OCI-M2 (cell line): ENCODE measurements at regions not wholly inside any gene's neighbourhood (a gene's known extent, or its start where the extent isn't known, plus 50 kb on each side); places are given as distances from the start of the nearest gene placed in this dataset.

Experiments
- DNase-seq: peaks from one replicate; lab custom pipeline; 2025; ENCODE audit not compliant: unreplicated experiment; lab: John Stamatoyannopoulos, UW

DNA sequence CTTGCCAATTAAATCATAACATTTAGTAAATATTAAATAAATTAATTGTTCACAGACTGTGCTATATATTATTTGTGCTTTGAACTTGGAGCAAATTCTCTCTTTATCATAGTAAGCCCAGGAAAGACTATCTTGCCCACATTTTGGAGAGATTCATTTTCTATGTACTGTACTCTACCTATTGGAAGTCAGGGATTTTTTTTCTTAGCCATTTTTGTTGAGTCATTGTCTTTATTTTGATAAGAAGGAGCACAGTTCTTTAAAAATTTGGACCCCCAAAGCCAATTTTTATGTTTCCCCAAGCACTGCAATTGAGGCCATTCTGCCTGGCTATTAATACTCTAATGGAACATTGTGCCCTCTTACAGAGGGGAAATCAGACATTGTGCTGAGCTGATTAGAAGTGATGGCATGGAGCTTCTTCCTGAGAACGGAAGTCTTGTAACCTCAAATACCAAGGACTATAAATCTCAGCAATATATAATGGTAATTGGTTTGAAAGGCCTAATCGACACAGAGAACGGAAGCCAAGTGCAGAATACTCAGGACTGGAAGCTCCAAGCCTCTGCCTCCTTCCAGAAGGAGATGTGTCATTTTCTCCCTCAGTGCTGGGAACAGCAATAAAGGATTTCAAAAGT, 188.8 kb upstream of the PAPPA start:
- no peak for DNase-seq

DNA sequence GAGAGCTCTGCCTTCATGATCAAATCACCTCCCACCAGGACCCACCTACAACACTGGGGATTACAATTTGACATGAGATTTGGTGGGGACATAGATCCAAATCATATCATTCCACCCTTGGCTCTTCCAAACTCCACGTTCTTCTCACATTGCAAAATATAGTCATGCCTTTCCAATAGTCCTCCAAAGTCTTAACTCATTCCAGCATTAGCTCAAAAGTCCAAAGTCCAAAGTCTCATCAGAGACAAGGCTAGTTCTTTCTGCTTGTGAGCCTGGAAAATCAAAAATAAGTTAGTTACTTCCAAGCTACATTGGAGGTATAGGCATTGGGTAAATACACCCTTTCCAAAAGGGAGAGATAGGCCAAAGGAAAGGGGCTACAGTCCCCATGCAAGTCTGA, 186.9 kb upstream of the PAPPA start:
- DNase-seq, result no peak

DNA sequence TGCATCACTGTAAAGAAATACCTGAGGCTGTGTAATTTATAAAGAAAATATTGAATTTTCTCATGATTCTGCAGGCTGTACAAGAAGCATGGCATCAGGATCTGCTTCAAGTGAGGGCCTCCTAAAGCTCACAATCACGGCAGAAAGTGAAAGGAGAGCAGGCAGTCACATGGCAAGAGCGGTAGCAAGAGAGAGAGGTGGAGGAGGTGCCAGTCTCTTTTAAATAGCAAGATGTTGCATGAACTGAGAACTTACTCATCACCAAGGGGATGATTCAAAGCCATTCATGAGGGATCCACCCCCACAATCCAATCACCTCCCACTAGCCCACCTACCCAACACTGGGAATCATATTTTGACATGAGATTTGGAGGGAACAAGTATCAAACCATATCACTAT, 184.5 kb upstream of the PAPPA start:
- no peak for DNase-seq

- DNase-seq, result no peak
Measured at GRCh38 chr9:115972362-115972761, 181.2 kb upstream of the PAPPA start.

- no peak for DNase-seq
Measured at GRCh38 chr9:115972843-115973595, 180.6 kb upstream of the PAPPA start.

GRCh38 chr9:115976781-115977180, 176.8 kb upstream of the PAPPA start:
- no peak for DNase-seq

GRCh38 chr9:115978091-115978490, 175.5 kb upstream of the PAPPA start:
- no peak for DNase-seq

- no peak for DNase-seq
Measured at GRCh38 chr9:115978659-115979096, 174.9 kb upstream of the PAPPA start.

GRCh38 chr9:115980054-115980453, 173.5 kb upstream of the PAPPA start:
- DNase-seq, result no peak

GRCh38 chr9:115980502-115980901, 173.1 kb upstream of the PAPPA start:
- no peak for DNase-seq

GRCh38 chr9:115980976-115981375, 172.6 kb upstream of the PAPPA start:
- DNase-seq, result no peak

GRCh38 chr9:115983366-115983765, 170.2 kb upstream of the PAPPA start:
- DNase-seq, result no peak

- DNase-seq, result no peak
Measured at GRCh38 chr9:115985657-115986056, 167.9 kb upstream of the PAPPA start.

DNA sequence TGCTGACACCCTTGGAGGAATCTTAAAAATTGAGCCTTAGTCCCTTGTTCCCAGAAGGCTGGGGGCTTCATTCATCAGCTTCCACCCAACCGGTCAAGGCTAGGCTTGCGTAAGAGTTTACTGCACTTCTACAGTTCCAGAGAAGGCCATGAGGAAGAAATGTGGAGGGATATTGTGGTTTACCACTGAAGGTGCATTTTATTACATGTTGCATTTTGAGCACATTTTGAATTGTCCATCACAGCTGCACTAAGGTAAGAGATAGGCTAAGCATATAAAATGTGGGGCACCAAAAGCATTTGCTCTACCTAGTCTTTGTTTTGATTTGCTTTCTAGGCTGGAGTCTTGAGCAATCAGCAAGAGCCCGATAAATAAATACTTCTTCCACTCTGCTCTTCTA, 167.1 kb upstream of the PAPPA start:
- DNase-seq, result no peak

DNA sequence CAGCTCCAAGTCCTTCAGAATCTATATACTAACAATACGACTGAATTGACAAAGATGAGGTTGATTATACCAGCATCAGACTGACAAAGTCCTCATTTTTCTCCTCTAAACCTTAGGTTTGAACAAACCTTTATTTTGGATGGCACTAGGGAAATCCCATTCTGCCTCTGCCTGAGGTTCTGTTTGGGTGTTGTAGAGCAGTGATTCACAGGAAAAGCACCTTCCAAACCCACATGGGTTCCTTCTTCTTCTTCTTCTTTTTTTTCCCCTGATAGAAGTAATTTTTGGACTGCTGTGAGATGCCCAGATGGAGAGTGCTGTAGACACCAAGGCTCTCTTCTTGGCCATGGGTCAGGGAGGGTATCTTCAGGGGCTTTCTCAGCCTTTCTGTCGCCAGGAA, 164.9 kb upstream of the PAPPA start:
- no peak for DNase-seq

DNA sequence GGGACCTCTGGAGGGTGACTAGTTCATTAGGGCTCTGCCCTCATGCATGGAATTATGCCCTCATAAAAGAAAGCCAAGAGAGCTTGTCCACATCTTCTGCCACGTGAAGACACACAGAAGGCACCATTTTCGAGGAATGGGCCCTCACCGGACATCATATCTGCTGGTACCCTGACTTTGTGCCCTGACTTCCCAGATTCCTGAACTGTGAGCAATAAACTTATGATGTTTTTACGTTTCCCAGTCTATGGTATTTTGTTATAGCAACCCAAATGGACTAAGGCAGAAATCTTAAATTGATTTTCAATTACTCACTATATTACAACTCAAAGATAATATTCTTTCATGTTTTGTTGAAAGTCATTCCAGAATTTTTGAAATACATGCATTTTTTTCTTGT, 163.8 kb upstream of the PAPPA start:
- no peak for DNase-seq

GRCh38 chr9:115992834-115993233, 160.8 kb upstream of the PAPPA start:
- no peak for DNase-seq

DNA sequence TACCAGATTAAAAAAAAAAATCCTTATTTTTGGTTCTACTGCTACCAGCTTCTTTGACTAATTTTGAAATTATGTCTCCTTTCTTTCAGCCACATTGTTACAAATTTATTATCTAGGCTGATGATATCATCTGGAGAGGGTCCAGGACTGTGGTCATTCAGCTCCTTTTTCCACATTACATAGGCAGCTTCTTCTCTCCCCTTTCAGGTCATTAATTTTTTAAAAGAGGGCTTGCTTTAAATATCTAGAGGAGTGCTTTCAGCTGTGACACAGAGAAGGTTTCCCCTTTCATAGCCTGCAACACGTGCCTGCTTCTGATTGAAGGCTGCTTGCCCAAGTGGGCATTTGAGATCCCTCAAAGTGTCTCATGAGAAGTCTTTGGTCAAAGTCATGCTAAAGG, 155.7 kb upstream of the PAPPA start:
- no peak for DNase-seq

GRCh38 chr9:115998666-115999065, 154.9 kb upstream of the PAPPA start:
- no peak for DNase-seq

- DNase-seq, result no peak
Measured at GRCh38 chr9:115999498-115999897, 154.1 kb upstream of the PAPPA start.

- DNase-seq, result no peak
Measured at GRCh38 chr9:116000748-116001329, 152.8 kb upstream of the PAPPA start.

- DNase-seq, result no peak
Measured at GRCh38 chr9:116002181-116002580, 151.4 kb upstream of the PAPPA start.
